Right cardiac atrium (tissue), 5 donors: ENCODE measurements at regions not wholly inside any gene's neighbourhood (a gene's known extent, or its start where the extent isn't known, plus 50 kb on each side); places are given as distances from the start of the nearest gene placed in this dataset.

Experiments
- ATAC-seq, 2 donors: fragments of 200-7000 bp; cut with Tn5 transposase; one replicate each; pipeline versions ENCODE4 v1.8.0 to v1.9.1; 2020; ENCODE audit warnings: moderate library complexity in 2 of 2, mild to moderate bottlenecking in 1 of 2
- DNase-seq, 3 donors: peaks; one replicate each; pipeline ENCODE4 v3.0.0-alpha.2; 2020
- H3K27ac ChIP-seq: one replicate; pipeline ENCODE4 v1.5.1; 2013; ENCODE audit warnings: mild to moderate bottlenecking, low read length, control low read depth, moderate library complexity
- H3K27me3 ChIP-seq: one replicate; pipeline ENCODE4 v1.6.1; 2013; ENCODE audit not compliant: control insufficient read depth, insufficient read depth
- H3K4me1 ChIP-seq: one replicate; pipeline ENCODE4 v1.6.1; 2013; ENCODE audit warnings: low read length; ENCODE audit not compliant: control insufficient read depth, insufficient read depth
- H3K4me3 ChIP-seq: one replicate; pipeline ENCODE4 v1.5.1; 2013; ENCODE audit warnings: low read length, control low read depth
- H3K9me3 ChIP-seq: one replicate; pipeline ENCODE4 v1.6.1; 2013; ENCODE audit warnings: low read length; ENCODE audit not compliant: control insufficient read depth
- WGBS: extraction: QIAGEN DNeasy Blood & Tissue Kit; methylation state at CpG from one replicate; pipeline ENCODE4 v1.1.7; 2013; 5-methylcytosine and 5-hydroxymethylcytosine counted together
- intact Hi-C, 4 donors: fragments of 100-400 bp; cut with DNase I; formaldehyde crosslinking; loops; one replicate each; pipeline versions ENCODE4 v1.11.0 to v1.14.0; 2022 to 2023
- donor health status: healthy with polysubstance abuse.
- donor health status: DM: no; HTN: yes; CAD: no.
- donor health status: DM: no; HTN: no; CAD: no.
- donor health status: DM: no; HTN: yes; CAD: no; lungs with severe emphysema.
- donor health status: DM: yes; HTN: yes; CAD: no.

DNA sequence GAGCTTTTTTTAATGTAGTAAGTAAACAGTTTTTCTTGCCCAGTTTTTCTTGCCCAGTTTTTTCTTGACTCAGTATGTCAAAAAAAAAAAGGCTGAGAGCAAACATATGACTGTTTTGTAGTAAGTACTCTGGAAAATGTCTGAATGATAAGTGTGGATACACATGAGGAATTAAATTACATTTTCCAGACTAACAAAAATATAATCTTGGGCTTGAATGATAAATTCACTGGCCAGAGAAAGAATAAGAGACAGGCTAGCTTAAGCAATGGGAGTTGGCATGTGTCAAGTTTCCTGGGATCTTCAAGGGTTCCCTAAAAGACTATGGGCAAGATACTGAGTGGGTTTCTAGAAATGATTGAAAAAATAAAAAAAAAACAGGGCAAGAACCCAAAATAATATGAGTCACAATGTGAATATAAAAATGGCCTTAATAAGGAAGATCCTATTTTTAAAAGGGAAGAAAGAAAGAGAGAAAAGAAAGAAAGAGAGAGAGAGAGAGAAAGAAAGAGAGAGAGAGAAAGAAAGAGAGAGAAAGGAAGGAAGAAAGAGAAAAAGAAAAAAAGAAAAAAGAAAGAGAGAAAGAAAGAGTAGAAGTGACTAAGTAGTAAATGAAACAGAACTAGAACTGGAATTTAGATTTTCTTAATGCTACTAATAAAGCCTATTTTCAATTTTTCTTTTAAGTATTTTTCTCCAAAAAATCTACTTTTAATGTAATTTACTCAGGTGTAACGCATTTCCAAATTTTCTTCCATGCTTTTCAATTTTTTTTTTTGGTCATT lies 60.2 kb downstream of the TFPI2 start:
- Histone ChIP-seq H3K27me3 (no peaks in the 10 kb centered on the region), H3K4me3 (no peak overlapping the region), H3K9me3 (no peaks in the 10 kb centered on the region), H3K4me1 (no peaks in the 10 kb centered on the region), H3K27ac (no peak overlapping the region)
- peak in 1 of 2 donors; percentile 80 for ATAC-seq
- DNase-seq = no peak
- intact Hi-C loops = no loop called here
- WGBS = 98% methylated on average over 1 of the region's 1 CpG

DNA sequence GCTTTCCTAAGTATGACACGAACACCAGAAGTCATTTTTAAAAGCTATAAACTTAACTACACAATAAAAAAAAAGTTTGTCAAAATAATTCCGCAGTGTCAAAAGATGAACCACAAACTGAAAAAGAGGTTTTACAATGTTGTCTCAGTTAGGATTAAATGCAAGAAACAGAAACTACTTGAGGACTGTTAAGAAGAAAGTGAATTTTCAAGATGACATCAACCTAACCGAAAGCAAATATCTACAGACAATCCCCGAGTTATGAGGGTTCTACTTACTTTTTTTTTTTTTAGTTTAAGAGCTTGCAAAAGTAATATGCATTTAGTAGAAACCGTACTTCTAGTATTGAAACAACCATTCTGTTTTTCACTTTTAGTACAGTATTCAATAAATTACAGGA lies 62.3 kb downstream of the TFPI2 start:
- ATAC-seq (no peak), DNase-seq (no peak)
- H3K4me3 ChIP-seq = no peak overlapping the region
- no peaks in the 10 kb centered on the region for H3K4me1 ChIP-seq
- H3K9me3 ChIP-seq = no peaks in the 10 kb centered on the region
- H3K27ac ChIP-seq = no peak overlapping the region
- intact Hi-C loops = no loop called here
- 94% methylated on average over 5 of the region's 5 CpGs for WGBS
- no peaks in the 10 kb centered on the region for H3K27me3 ChIP-seq

DNA sequence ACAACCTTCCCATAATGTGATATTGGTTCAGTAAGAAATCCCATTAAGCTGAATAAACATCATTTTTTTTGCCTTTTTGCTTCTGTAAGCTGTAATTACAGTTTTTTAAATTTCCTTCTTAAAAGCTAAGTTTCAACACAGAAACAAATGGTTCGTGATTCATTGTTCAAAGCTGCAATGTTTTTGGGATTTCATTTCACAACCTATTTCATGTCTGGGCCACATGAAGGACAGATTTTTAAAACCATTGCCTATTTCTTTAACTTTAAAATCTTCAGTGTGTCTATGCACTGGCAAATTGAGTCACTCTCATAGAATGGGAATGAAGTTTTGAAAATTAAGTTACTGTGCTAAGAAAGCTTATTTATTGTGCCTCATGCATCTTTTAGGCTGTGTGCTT lies 66.9 kb downstream of the TFPI2 start:
- Histone ChIP-seq H3K27ac (no peak overlapping the region), H3K4me3 (no peak overlapping the region), H3K27me3 (no peaks in the 10 kb centered on the region), H3K4me1 (no peaks in the 10 kb centered on the region), H3K9me3 (no peaks in the 10 kb centered on the region)
- WGBS = 95% methylated on average over 1 of the region's 1 CpG
- ATAC-seq = no peak
- DNase-seq = no peak
- intact Hi-C loops = no loop called here

DNA sequence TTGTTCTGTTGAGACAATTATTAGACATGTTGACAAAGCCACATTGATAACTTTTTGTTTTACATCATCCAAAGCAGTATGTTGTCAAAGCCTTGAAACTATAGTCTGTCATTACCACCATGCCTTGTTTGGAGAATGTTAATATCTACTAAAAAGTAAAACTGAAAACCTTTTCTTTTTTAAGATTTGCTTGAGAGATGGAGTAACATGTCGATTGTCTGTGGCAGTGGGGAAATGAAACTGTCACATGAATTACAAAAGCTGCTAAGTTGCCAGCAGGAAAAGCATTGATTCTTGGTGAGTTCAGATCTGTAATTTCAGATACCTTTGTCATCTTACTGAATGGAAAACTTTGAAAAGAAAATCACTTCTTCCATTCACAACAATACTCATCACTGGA lies 69.1 kb downstream of the TFPI2 start:
- Histone ChIP-seq H3K27ac (no peak overlapping the region), H3K4me1 (no peaks in the 10 kb centered on the region), H3K4me3 (no peak overlapping the region), H3K9me3 (no peaks in the 10 kb centered on the region), H3K27me3 (no peaks in the 10 kb centered on the region)
- 50% methylated on average over 1 of the region's 1 CpG for WGBS
- ATAC-seq (no peak), DNase-seq (no peak)
- intact Hi-C loops = no loop called here

DNA sequence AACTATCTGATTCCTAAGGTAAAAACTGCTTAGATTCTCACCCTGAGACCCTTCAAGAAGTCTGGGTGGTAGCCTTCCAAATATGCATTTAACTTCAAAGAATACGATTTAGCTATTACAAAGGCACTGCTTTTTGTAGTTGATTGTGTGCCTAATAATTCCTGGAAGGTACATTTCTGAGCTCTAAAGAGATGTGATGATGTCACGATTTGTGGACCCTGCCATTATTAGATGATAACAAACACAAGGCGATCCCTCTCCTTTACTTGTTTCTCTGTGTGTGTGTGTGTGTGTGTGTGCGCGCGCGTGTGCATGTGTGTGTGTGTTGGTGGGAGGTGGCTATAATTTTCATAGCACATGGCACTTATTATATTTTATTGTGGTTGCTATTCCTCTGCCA lies 70.9 kb downstream of the TFPI2 start:
- DNase-seq = no peak
- intact Hi-C loops = no loop called here
- Histone ChIP-seq H3K27me3 (no peaks in the 10 kb centered on the region), H3K9me3 (no peaks in the 10 kb centered on the region), H3K4me1 (no peaks in the 10 kb centered on the region), H3K4me3 (no peak overlapping the region), H3K27ac (no peak overlapping the region)
- WGBS = 89% methylated on average over 7 of the region's 7 CpGs
- no peak for ATAC-seq

DNA sequence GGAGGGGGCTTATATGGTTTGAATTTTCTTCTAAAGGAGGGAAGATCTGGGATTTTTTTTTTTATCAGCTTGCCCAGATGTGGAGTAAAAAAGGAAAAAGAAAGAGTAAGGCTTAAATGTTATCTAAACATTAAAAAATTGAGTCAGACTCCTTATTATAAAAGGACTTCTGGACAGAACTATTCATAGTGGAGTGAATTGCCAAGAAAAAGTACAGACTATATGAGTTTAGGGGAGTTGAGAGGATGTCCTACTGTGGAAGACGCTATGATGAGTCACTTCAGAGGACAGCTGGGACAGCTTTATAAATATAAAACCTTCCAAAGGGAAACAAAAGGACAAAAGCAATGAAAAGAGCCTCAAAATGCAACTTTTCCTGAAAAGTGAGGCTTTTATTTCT lies 73.0 kb downstream of the TFPI2 start:
- H3K9me3 ChIP-seq = no peaks in the 10 kb centered on the region
- WGBS = 43% methylated on average over 1 of the region's 1 CpG
- H3K4me1 ChIP-seq = no peaks in the 10 kb centered on the region
- no peak overlapping the region for H3K27ac ChIP-seq
- ATAC-seq = no peak
- no peak overlapping the region for H3K4me3 ChIP-seq
- intact Hi-C loops = no loop called here
- DNase-seq = no peak
- H3K27me3 ChIP-seq = no peaks in the 10 kb centered on the region

DNA sequence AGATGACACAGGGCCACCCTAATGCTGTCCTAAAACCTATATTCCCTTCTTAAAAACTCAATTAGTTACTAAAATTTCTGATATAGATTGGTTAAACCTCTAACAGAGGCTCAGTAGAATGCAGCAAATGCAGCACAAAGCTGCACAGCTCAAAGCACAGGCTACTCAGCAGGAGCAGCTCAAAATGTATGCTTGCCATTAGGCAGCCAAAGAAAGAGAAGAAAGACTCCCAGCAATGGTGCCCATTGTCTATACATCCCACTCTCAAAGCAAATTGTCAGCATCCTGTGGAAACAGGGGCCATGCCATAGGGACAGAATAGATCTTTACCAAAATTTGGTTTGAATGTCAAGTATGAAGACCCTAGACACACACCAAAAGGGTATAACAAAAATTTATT lies 73.5 kb downstream of the TFPI2 start:
- ATAC-seq (no peak), DNase-seq (no peak)
- intact Hi-C loops = no loop called here

DNA sequence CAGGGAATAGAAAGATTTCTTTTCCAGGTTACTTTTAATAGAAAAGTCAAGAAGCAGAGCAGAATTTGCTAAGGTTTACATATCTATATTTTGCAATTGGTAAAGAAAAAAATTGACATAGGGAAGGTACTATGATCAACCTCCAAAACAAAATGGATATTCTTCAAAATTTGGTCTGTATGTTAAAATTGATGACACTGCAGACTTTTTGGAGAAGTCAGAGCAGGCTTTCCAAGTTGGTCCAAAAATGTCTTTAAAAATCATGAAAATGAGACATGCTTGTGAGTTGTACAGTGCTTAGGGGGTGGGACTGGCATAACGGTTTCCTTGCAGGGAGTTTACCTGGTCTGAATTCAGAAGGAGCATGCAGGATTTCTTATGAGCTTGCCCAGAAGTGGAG lies 77.0 kb downstream of the TFPI2 start:
- intact Hi-C loops = no loop called here
- no peak overlapping the region for H3K27ac ChIP-seq
- 83% methylated on average over 1 of the region's 1 CpG for WGBS

More for the DNA sequence above, 73.5 kb downstream of the TFPI2 start:
- H3K27ac ChIP-seq = no peak overlapping the region
- H3K27me3 ChIP-seq = no peaks in the 10 kb centered on the region
- H3K4me1 ChIP-seq = no peaks in the 10 kb centered on the region
- H3K4me3 ChIP-seq = no peak overlapping the region
- H3K9me3 ChIP-seq = no peaks in the 10 kb centered on the region

DNA sequence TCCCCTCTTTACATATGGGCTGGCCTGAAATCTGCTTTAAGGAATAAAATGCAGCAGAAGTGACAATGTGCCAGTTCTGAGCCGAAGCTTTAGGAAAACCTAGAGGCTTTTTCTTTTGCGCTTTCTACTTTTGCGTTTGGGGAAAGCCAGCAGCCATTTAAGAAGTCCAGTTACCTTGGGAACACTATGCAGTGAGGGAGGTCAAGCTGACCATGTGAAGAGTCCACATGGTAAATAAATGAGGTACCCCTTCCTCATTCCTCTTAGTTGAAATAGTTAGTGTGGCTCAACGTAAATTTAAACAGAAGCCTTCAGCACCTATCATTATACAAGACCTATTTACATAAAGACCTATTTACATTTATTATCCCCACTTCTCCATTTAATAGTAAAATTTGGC lies 78.5 kb downstream of the TFPI2 start:
- intact Hi-C loops = no loop called here
- WGBS = 93% methylated on average over 4 of the region's 4 CpGs

More for the DNA sequence above, 77.0 kb downstream of the TFPI2 start:
- DNase-seq (no peak), ATAC-seq (no peak)
- H3K4me1 ChIP-seq = no peaks in the 10 kb centered on the region
- no peak overlapping the region for H3K4me3 ChIP-seq
- H3K9me3 ChIP-seq = no peaks in the 10 kb centered on the region
- H3K27me3 ChIP-seq = no peaks in the 10 kb centered on the region

DNA sequence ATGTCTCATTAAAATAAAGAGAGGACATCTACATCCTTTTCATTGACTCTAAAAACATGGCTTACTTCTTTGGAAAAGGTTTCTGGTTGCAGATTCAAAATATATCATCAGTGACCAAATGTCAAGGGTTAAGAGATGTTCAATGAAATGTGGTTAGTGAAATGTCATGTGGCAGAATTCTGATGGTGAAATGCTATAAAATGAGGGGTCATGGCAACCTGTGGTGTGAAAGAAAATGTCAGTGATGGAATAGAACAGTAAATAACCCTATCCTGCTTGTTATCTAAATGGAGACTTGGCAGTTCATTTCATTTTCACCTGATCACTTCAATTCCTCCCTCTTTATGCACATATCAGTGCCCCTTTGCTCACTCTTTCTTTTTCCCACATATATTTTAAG lies 79.4 kb downstream of the TFPI2 start:
- no peak for ATAC-seq
- intact Hi-C loops = no loop called here
- no peak overlapping the region for H3K27ac ChIP-seq
- no peak overlapping the region for H3K4me3 ChIP-seq
- H3K9me3 ChIP-seq = no peaks in the 10 kb centered on the region
- no peak for DNase-seq
- H3K4me1 ChIP-seq = no peaks in the 10 kb centered on the region
- no peaks in the 10 kb centered on the region for H3K27me3 ChIP-seq

More for the DNA sequence above, 78.5 kb downstream of the TFPI2 start:
- H3K27me3 ChIP-seq = no peaks in the 10 kb centered on the region
- H3K27ac ChIP-seq = no peak overlapping the region
- no peak for ATAC-seq
- H3K9me3 ChIP-seq = no peaks in the 10 kb centered on the region
- H3K4me3 ChIP-seq = no peak overlapping the region
- DNase-seq = no peak
- H3K4me1 ChIP-seq = no peaks in the 10 kb centered on the region

DNA sequence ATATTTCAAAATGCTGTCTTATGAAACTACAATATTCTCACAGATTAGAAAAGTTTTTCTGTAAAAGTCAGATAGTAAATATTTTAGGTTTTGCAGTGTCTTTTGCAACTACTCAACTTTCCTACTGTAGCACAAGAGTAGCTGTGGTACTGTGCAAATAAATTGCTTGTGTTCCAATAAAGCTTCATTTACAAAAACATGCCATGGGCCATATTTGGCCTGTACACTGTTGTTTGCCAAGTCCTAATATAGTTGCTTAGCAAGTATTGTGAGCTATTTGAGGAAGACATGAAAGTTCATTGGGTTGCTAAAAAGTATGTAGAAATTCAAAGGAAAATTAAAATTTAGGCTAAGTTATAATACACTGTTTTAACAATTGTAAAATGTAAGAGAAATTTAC lies 80.0 kb downstream of the TFPI2 start:
- intact Hi-C loops = no loop called here
- Histone ChIP-seq H3K4me3 (no peak overlapping the region), H3K27me3 (no peaks in the 10 kb centered on the region), H3K9me3 (no peaks in the 10 kb centered on the region), H3K4me1 (no peaks in the 10 kb centered on the region), H3K27ac (no peak overlapping the region)
- DNase-seq = no peak
- ATAC-seq = no peak

DNA sequence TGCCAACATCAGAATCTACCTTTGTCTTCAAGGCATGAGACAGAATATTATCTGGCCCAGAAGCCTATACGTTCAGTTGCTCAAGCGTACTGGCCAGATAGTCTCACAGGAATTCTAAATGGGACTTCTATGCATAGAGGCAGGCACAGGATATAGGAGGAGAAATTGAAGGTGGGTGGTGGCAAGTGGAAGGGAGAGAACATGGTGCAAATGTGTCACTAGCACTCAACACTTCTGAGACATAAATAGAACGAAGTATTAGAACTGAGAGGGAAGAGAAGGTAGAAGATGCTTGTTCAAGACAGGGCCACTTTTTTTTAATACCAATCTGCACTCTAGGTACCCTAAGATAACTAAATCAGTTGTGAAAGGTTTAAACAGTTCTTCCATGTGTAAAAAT lies 85.8 kb downstream of the TFPI2 start:
- no peaks in the 10 kb centered on the region for H3K4me1 ChIP-seq
- no peaks in the 10 kb centered on the region for H3K9me3 ChIP-seq
- 60% methylated on average over 3 of the region's 3 CpGs for WGBS
- H3K27ac ChIP-seq = no peak overlapping the region
- intact Hi-C loops = no loop called here
- no peak overlapping the region for H3K4me3 ChIP-seq
- ATAC-seq = no peak
- DNase-seq = no peak
- H3K27me3 ChIP-seq = no peaks in the 10 kb centered on the region
